PC-9 (cell line): ENCODE measurements at regions not wholly inside any gene's neighbourhood (a gene's known extent, or its start where the extent isn't known, plus 50 kb on each side); places are given as distances from the start of the nearest gene placed in this dataset.

Experiments
- BruUV-seq: library from RNA; stranded (reverse); fragments of 400-500 nt; replicated peaks from 2 replicates; lab custom pipeline; 2021; lab: Mats Ljungman, UMichigan
- CTCF ChIA-PET: fragments of 300-600 bp; sonication (Branson Sonifier 250); formaldehyde crosslinking; loops from one replicate; lab custom pipeline; 2022; ENCODE audit warnings: antibody characterized with exemption; lab: Charles Lee
- POLR2A ChIA-PET: fragments of 300-600 bp; sonication (Branson Sonifier 250); formaldehyde crosslinking; loops from one replicate; lab custom pipeline; 2022; ENCODE audit warnings: antibody characterized with exemption; ENCODE audit not compliant: unreplicated experiment; lab: Charles Lee
- DNase-seq, 2 experiments: peaks; one replicate each; pipeline versions ENCODE4 v3.0.0 to v3.0.0-alpha.2; 2015 to 2022; ENCODE audit warnings: mixed read lengths in 1 of 2
- H2AFZ ChIP-seq: fragments of 200-600 bp; sonication (generic); 2 replicates; pipeline ENCODE4 v1.8.1; 2017; ENCODE audit warnings: antibody characterized with exemption
- H3F3A ChIP-seq: fragments of 200-600 bp; sonication (generic); 2 replicates; pipeline ENCODE4 v1.8.1; 2017; ENCODE audit warnings: antibody characterized with exemption, mild to moderate bottlenecking, low read depth; ENCODE audit not compliant: insufficient read depth
- H3K27ac ChIP-seq: fragments of 200-600 bp; sonication (generic); 2 replicates; pipeline ENCODE4 v1.6.1; 2016; ENCODE audit warnings: mixed run types
- H3K27me3 ChIP-seq: fragments of 200-600 bp; sonication (generic); 2 replicates; pipeline ENCODE4 v1.6.1; 2016; ENCODE audit warnings: low read depth, mixed run types; ENCODE audit not compliant: insufficient read depth
- H3K36me3 ChIP-seq: fragments of 200-600 bp; sonication (generic); 2 replicates; pipeline ENCODE4 v1.6.1; 2016; ENCODE audit warnings: low read depth, mixed run types
- H3K4me1 ChIP-seq: fragments of 200-600 bp; sonication (generic); replicated peaks from 2 replicates; pipeline ENCODE4 v1.6.1; 2016; ENCODE audit warnings: mixed run types; ENCODE audit not compliant: insufficient read depth
- H3K4me2 ChIP-seq: fragments of 200-600 bp; sonication (generic); 2 replicates; pipeline ENCODE4 v1.6.1; 2017; ENCODE audit warnings: mixed run types
- H3K4me3 ChIP-seq: fragments of 200-600 bp; sonication (generic); 2 replicates; pipeline ENCODE4 v1.6.1; 2016; ENCODE audit warnings: mixed run types
- H3K79me2 ChIP-seq: fragments of 200-600 bp; sonication (generic); 2 replicates; pipeline ENCODE4 v1.6.1; 2017; ENCODE audit warnings: low read depth, mixed run types
- H3K9me2 ChIP-seq: fragments of 200-600 bp; sonication (generic); 2 replicates; pipeline ENCODE4 v1.8.1; 2017; ENCODE audit warnings: mild to moderate bottlenecking; ENCODE audit not compliant: insufficient read depth
- H3K9me3 ChIP-seq: fragments of 200-600 bp; sonication (generic); 2 replicates; pipeline ENCODE4 v1.8.1; 2016; ENCODE audit warnings: low read depth; ENCODE audit not compliant: insufficient read depth
- H4K20me1 ChIP-seq: fragments of 200-600 bp; sonication (generic); 2 replicates; pipeline ENCODE4 v1.8.1; 2017; ENCODE audit not compliant: insufficient read depth
- CTCF ChIP-seq: fragments of 200-600 bp; sonication (generic); conservative IDR thresholded peaks from 2 replicates; pipeline ENCODE4 v1.6.1; 2017; ENCODE audit warnings: mixed run types, antibody characterized with exemption, mild to moderate bottlenecking, moderate library complexity
- EZH2 ChIP-seq: fragments of 200-600 bp; sonication (generic); IDR thresholded peaks from 2 replicates; pipeline ENCODE4 v1.8.0; 2017; ENCODE audit warnings: antibody characterized with exemption, low read depth
- intact Hi-C: fragments of 100-400 bp; cut with micrococcal nuclease; formaldehyde crosslinking; loops from one replicate; pipeline ENCODE4 v1.10.0; 2022; ENCODE audit not compliant: unreplicated experiment

- no peaks in the 10 kb centered on the region for H4K20me1 ChIP-seq
- no peak overlapping the region for H2AFZ ChIP-seq
- no peaks in the 10 kb centered on the region for H3K9me3 ChIP-seq
- H3K79me2 ChIP-seq, result no peaks in the 10 kb centered on the region
- intact Hi-C loops, result no loop called here
- H3K4me1 ChIP-seq, result no peaks in the 10 kb centered on the region
- TF ChIP-seq EZH2 (no peak), CTCF (no peak)
- POLR2A ChIA-PET, result no interaction called here
- H3K36me3 ChIP-seq, result no peaks in the 10 kb centered on the region
- no peak for DNase-seq
- H3K4me3 ChIP-seq, result no peak overlapping the region
- CTCF ChIA-PET, result no interaction called here
- H3F3A ChIP-seq, result no peaks in the 10 kb centered on the region
- no TSS peak for BruUV-seq
- no peak overlapping the region for H3K4me2 ChIP-seq
- H3K27me3 ChIP-seq, result no peaks in the 10 kb centered on the region
- H3K9me2 ChIP-seq, result no peaks in the 10 kb centered on the region
- no peak overlapping the region for H3K27ac ChIP-seq
Measured at GRCh38 chr4:175499735-175500352, 312.2 kb downstream of the GPM6A start.

GRCh38 chr4:175504318-175504717 is 307.7 kb downstream of the GPM6A start:
- Histone ChIP-seq H3K9me2 (no peaks in the 10 kb centered on the region), H2AFZ (no peak overlapping the region), H3K4me2 (no peak overlapping the region), H3F3A (no peaks in the 10 kb centered on the region), H3K36me3 (no peaks in the 10 kb centered on the region), H3K79me2 (no peaks in the 10 kb centered on the region), H3K4me1 (no peaks in the 10 kb centered on the region), H4K20me1 (no peaks in the 10 kb centered on the region), H3K9me3 (no peaks in the 10 kb centered on the region), H3K27me3 (no peaks in the 10 kb centered on the region), H3K4me3 (no peak overlapping the region), H3K27ac (no peak overlapping the region)
- ChIA-PET CTCF (no interaction called here), POLR2A (no interaction called here)
- no TSS peak for BruUV-seq
- intact Hi-C loops, result no loop called here
- no peak for DNase-seq
- no peak for TF ChIP-seq EZH2
- TF ChIP-seq CTCF, result no peak

- Histone ChIP-seq H3K36me3 (no peaks in the 10 kb centered on the region), H3K79me2 (no peaks in the 10 kb centered on the region), H3K9me3 (no peaks in the 10 kb centered on the region), H4K20me1 (no peaks in the 10 kb centered on the region), H3F3A (no peaks in the 10 kb centered on the region), H3K4me3 (no peak overlapping the region), H3K27ac (no peak overlapping the region), H3K9me2 (no peaks in the 10 kb centered on the region), H3K4me2 (no peak overlapping the region), H3K4me1 (no peaks in the 10 kb centered on the region), H3K27me3 (no peaks in the 10 kb centered on the region), H2AFZ (no peak overlapping the region)
- ChIA-PET POLR2A (no interaction called here), CTCF (no interaction called here)
- intact Hi-C loops, result no loop called here
- no peak for DNase-seq
- BruUV-seq, result no TSS peak
- TF ChIP-seq EZH2 (no peak), CTCF (no peak)
Measured at GRCh38 chr4:175509320-175509719, 302.7 kb downstream of the GPM6A start.
